IMR-90 (cell line): ENCODE measurements at regions not wholly inside any gene's neighbourhood (a gene's known extent, or its start where the extent isn't known, plus 50 kb on each side); places are given as distances from the start of the nearest gene placed in this dataset.

Experiments used
- ATAC-seq: fragments of 200-7000 bp; cut with Tn5 transposase; 2 replicates; pipeline ENCODE4 v1.9.1; 2020; ENCODE audit warnings: low read depth, mild to moderate bottlenecking, moderate library complexity
- BruUV-seq: library from RNA; stranded (reverse); fragments of 400-500 nt; replicated peaks from 2 replicates; lab custom pipeline; 2021; lab: Mats Ljungman, UMichigan
- CTCF ChIA-PET: fragments of 300-600 bp; formaldehyde crosslinking; extraction: SDS; loops from one replicate; lab custom pipeline; 2021; ENCODE audit warnings: antibody characterized with exemption; lab: Yijun Ruan, JAX
- POLR2A ChIA-PET: fragments of 300-600 bp; sonication (Branson Sonifier 250); formaldehyde crosslinking; loops from one replicate; lab custom pipeline; 2022; ENCODE audit warnings: antibody characterized with exemption; ENCODE audit not compliant: unreplicated experiment; lab: Charles Lee
- DNase-seq: peaks from one replicate; pipeline ENCODE4 v3.0.0; 2013
- H2AFZ ChIP-seq: replicated peaks from 2 replicates; pipeline ENCODE3; 2013; ENCODE audit warnings: low read length, mild to moderate bottlenecking; ENCODE audit not compliant: poor library complexity
- H2AK5ac ChIP-seq: 2 replicates; pipeline ENCODE4 v1.6.1; 2013; ENCODE audit warnings: low read depth, low read length, inconsistent platforms
- H2AK9ac ChIP-seq: replicated peaks from 2 replicates; pipeline ENCODE3; 2013; ENCODE audit warnings: mild to moderate bottlenecking, low read depth, low read length, moderate library complexity; ENCODE audit not compliant: poor library complexity
- H2BK120ac ChIP-seq: 2 replicates; pipeline ENCODE4 v1.6.1; 2013; ENCODE audit warnings: low read depth, low read length, inconsistent platforms
- H2BK15ac ChIP-seq: 3 replicates; pipeline ENCODE4 v1.6.1; 2013; ENCODE audit warnings: low read depth, low read length, inconsistent platforms
- H2BK20ac ChIP-seq: 2 replicates; pipeline ENCODE4 v1.6.1; 2013; ENCODE audit warnings: low read depth, mild to moderate bottlenecking, inconsistent platforms, low read length, moderate library complexity
- H2BK5ac ChIP-seq: 2 replicates; pipeline ENCODE4 v1.6.1; 2013; ENCODE audit warnings: mild to moderate bottlenecking, low read depth, low read length, inconsistent platforms; ENCODE audit not compliant: poor library complexity, severe bottlenecking
- H3K14ac ChIP-seq: replicated peaks from 2 replicates; pipeline ENCODE4 v1.6.1; 2013; ENCODE audit warnings: low read depth, low read length, inconsistent platforms
- H3K18ac ChIP-seq: 2 replicates; pipeline ENCODE4 v1.6.1; 2013; ENCODE audit warnings: low read depth, low read length, control low read depth
- H3K23ac ChIP-seq: 2 replicates; pipeline ENCODE4 v1.6.1; 2013; ENCODE audit warnings: low read depth, low read length, inconsistent platforms
- H3K27ac ChIP-seq: 2 replicates; pipeline ENCODE4 v1.5.1; 2013; ENCODE audit warnings: mild to moderate bottlenecking, control low read depth, low read length; ENCODE audit not compliant: insufficient read depth
- H3K27me3 ChIP-seq: 2 replicates; pipeline ENCODE4 v1.6.1; 2013; ENCODE audit warnings: low read length; ENCODE audit not compliant: control insufficient read depth, insufficient read depth
- H3K36me3 ChIP-seq: 2 replicates; pipeline ENCODE4 v1.6.1; 2013; ENCODE audit warnings: low read length, mixed read lengths; ENCODE audit not compliant: control insufficient read depth, insufficient read depth
- H3K4ac ChIP-seq: 2 replicates; pipeline ENCODE4 v1.6.1; 2013; ENCODE audit warnings: low read depth, low read length, inconsistent platforms
- H3K4me1 ChIP-seq: 2 replicates; pipeline ENCODE4 v1.6.1; 2013; ENCODE audit warnings: low read length, mixed read lengths; ENCODE audit not compliant: control insufficient read depth, insufficient read depth
- H3K4me2 ChIP-seq: 2 replicates; pipeline ENCODE4 v1.6.1; 2013; ENCODE audit warnings: low read depth, mild to moderate bottlenecking, control low read depth, low read length, moderate library complexity
- H3K4me3 ChIP-seq: 2 replicates; pipeline ENCODE4 v1.5.1; 2013; ENCODE audit warnings: low read depth, mild to moderate bottlenecking, control low read depth, low read length, moderate library complexity; ENCODE audit not compliant: insufficient read depth
- H3K56ac ChIP-seq: 2 replicates; pipeline ENCODE4 v1.6.1; 2013; ENCODE audit warnings: low read length, inconsistent platforms; ENCODE audit not compliant: insufficient read depth; ENCODE audit errors: extremely low read depth
- H3K79me1 ChIP-seq, 2 experiments: 2 replicates each; pipeline ENCODE4 v1.6.1; 2013; ENCODE audit warnings: low read length in 2 of 2, inconsistent platforms in 1 of 2, low read depth in 1 of 2
- H3K9ac ChIP-seq: 2 replicates; pipeline ENCODE4 v1.6.1; 2013; ENCODE audit warnings: low read depth, low read length, control low read depth
- H3K9me1 ChIP-seq: 2 replicates; pipeline ENCODE4 v1.6.1; 2013; ENCODE audit warnings: low read length, inconsistent platforms; ENCODE audit not compliant: insufficient read depth
- H3K9me3 ChIP-seq: 2 replicates; pipeline ENCODE4 v1.6.1; 2013; ENCODE audit warnings: low read length; ENCODE audit not compliant: control insufficient read depth, insufficient read depth
- H4K20me1 ChIP-seq: 2 replicates; pipeline ENCODE4 v1.6.1; 2013; ENCODE audit warnings: low read length, inconsistent platforms; ENCODE audit not compliant: insufficient read depth
- H4K5ac ChIP-seq: 2 replicates; pipeline ENCODE4 v1.6.1; 2013; ENCODE audit warnings: mild to moderate bottlenecking, low read depth, low read length, control low read depth
- H4K8ac ChIP-seq, 2 experiments: 2 replicates each; pipeline ENCODE4 v1.6.1; 2013; ENCODE audit warnings: low read depth in 2 of 2, low read length in 2 of 2, control low read depth in 1 of 2, inconsistent platforms in 1 of 2
- H4K91ac ChIP-seq: 2 replicates; pipeline ENCODE4 v1.6.1; 2013; ENCODE audit warnings: low read depth, low read length, inconsistent platforms; ENCODE audit not compliant: insufficient read depth
- BHLHE40 ChIP-seq: fragments of 150-350 bp; IDR thresholded peaks from 2 replicates; pipeline ENCODE4 v1.6.1; 2016; ENCODE audit warnings: mild to moderate bottlenecking, low read depth, low read length
- CEBPB ChIP-seq: IDR thresholded peaks from 2 replicates; pipeline ENCODE4 v1.6.1; 2012; ENCODE audit warnings: low read depth, low read length, improper control_type of control experiment
- CHD1 ChIP-seq: IDR thresholded peaks from 2 replicates; pipeline ENCODE4 v1.6.1; 2012; ENCODE audit warnings: low read depth, low read length, improper control_type of control experiment
- FOS ChIP-seq: fragments of 150-350 bp; IDR thresholded peaks from 2 replicates; pipeline ENCODE4 v1.6.1; 2016; ENCODE audit warnings: low read depth, low read length
- MAFK ChIP-seq: IDR thresholded peaks from 2 replicates; pipeline ENCODE4 v1.6.1; 2012; ENCODE audit warnings: low read depth, low read length, improper control_type of control experiment
- MAZ ChIP-seq: IDR thresholded peaks from 2 replicates; pipeline ENCODE4 v1.6.1; 2012; ENCODE audit warnings: low read depth, mild to moderate bottlenecking, low read length, improper control_type of control experiment, moderate library complexity, borderline replicate concordance
- MXI1 ChIP-seq: IDR thresholded peaks from 2 replicates; pipeline ENCODE4 v1.6.1; 2012; ENCODE audit warnings: low read depth, mild to moderate bottlenecking, low read length, moderate library complexity, borderline replicate concordance
- NFE2L2 ChIP-seq: fragments of 150-350 bp; IDR thresholded peaks from 2 replicates; pipeline ENCODE4 v1.6.1; 2016; ENCODE audit warnings: low read depth, mild to moderate bottlenecking, low read length
- POLR2A ChIP-seq: IDR thresholded peaks from 2 replicates; pipeline ENCODE4 v1.6.1; 2012; ENCODE audit warnings: mild to moderate bottlenecking, low read depth, low read length
- RAD21 ChIP-seq: IDR thresholded peaks from 2 replicates; pipeline ENCODE4 v1.6.1; 2012; ENCODE audit warnings: low read length, improper control_type of control experiment
- RCOR1 ChIP-seq: IDR thresholded peaks from 2 replicates; pipeline ENCODE4 v1.6.1; 2012; ENCODE audit warnings: mild to moderate bottlenecking, low read length, improper control_type of control experiment; ENCODE audit not compliant: insufficient replicate concordance
- RFX5 ChIP-seq: IDR thresholded peaks from 2 replicates; pipeline ENCODE4 v1.8.0; 2012; ENCODE audit warnings: low read depth, mild to moderate bottlenecking, low read length, moderate library complexity
- SMC3 ChIP-seq: fragments of 150-350 bp; IDR thresholded peaks from 2 replicates; pipeline ENCODE4 v1.6.1; 2016; ENCODE audit warnings: low read depth, mild to moderate bottlenecking, antibody characterized with exemption, low read length, moderate library complexity
- WGBS, 2 experiments: methylation state at CpG; one replicate each; pipeline versions ENCODE4 v1.1.5 to v1.1.7; 2013; ENCODE audit warnings: missing lambda C conversion rate in 2 of 2; ENCODE audit not compliant: insufficient read length in 1 of 2; ENCODE audit errors: extremely low coverage in 2 of 2; 5-methylcytosine and 5-hydroxymethylcytosine counted together
- dilution Hi-C: fragments of 300-500 bp; cut with HindIII; formaldehyde crosslinking; loops from one replicate; pipeline ENCODE4 v1.14.3; 2018; ENCODE audit warnings: low sequenced_read_pairs; ENCODE audit not compliant: unreplicated experiment
- in situ Hi-C: fragments of 300-500 bp; cut with MboI; formaldehyde crosslinking; loops from 3 replicates; pipeline ENCODE4 v1.14.3; 2019; ENCODE audit warnings: low sequenced_read_pairs, inconsistent platforms, mixed read lengths
- intact Hi-C: fragments of 100-400 bp; cut with micrococcal nuclease; formaldehyde crosslinking; loops from 2 replicates; pipeline ENCODE4 v1.10.0; 2022
- TF ChIP-seq, protein P1 (sequence below): conservative IDR thresholded peaks from 2 replicates; pipeline ENCODE4 v1.5.1; 2012; ENCODE audit warnings: mild to moderate bottlenecking, low read depth, low read length, improper control_type of control experiment
- TF ChIP-seq, protein P2 (sequence below): fragments of 150-350 bp; IDR thresholded peaks from 2 replicates; pipeline ENCODE4 v1.6.1; 2016; ENCODE audit warnings: low read depth, mild to moderate bottlenecking, low read length, moderate library complexity, borderline replicate concordance
- TF ChIP-seq, protein P3 (sequence below): fragments of 150-350 bp; IDR thresholded peaks from 2 replicates; pipeline ENCODE4 v1.6.1; 2017; ENCODE audit warnings: mild to moderate bottlenecking, antibody characterized with exemption, low read length, low read depth

DNA sequence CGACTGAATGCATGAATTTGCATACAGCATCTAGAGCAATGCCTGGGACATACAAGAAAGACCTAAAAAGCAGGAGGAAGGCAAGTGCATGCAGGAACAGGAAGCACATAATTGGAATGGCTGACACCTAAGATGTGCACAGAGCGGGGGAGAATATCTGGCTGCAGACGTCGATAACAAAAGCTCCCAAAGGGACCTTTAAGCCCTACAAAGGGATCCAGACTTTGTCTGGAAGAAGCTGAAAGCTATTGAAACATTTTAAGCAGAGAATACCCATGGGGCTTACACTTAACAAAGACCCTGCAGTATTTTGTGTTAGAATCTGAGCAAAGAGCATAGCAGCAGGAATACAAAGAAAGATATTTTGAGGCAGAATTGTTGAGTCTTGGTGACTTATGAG lies 107.4 kb upstream of the CLDN10 start:
- Histone ChIP-seq H3K27ac (no peak overlapping the region), H3K4me3 (no peak overlapping the region), H3K23ac (no peak overlapping the region), H4K91ac (no peak overlapping the region), H4K20me1 (no peaks in the 10 kb centered on the region), H2AK9ac (no peak overlapping the region), H3K9me3 (no peaks in the 10 kb centered on the region), H2BK15ac (no peak overlapping the region), H2AK5ac (no peak overlapping the region), H2AFZ (no peak overlapping the region), H3K14ac (no peak overlapping the region), H3K4me2 (no peak overlapping the region), H2BK120ac (no peak overlapping the region), H3K36me3 (no peaks in the 10 kb centered on the region), H3K27me3 (peaks cover 15% of the 10 kb centered on the region), H3K56ac (no peak overlapping the region), H2BK5ac (no peak overlapping the region), H3K9me1 (no peaks in the 10 kb centered on the region; the same call in 1 of the 2 replicates), H3K18ac (no peak overlapping the region), H2BK20ac (no peak overlapping the region), H4K5ac (no peak overlapping the region), H4K8ac (no peak overlapping the region), H3K9ac (no peak overlapping the region), H3K4ac (no peak overlapping the region), H3K4me1 (no peaks in the 10 kb centered on the region), H3K79me1 (no peaks in the 10 kb centered on the region)
- dilution Hi-C loops (no loop called here), intact Hi-C loops (no loop called here), in situ Hi-C loops (no loop called here)
- no TSS peak for BruUV-seq
- POLR2A ChIA-PET, result no interaction called here
- 33% methylated on average over 1 of the region's 4 CpGs; no CpG with 5 or more reads in 1 of the 2 experiments for WGBS, 2 experiments
- TF ChIP-seq BHLHE40, result no peak
- TF ChIP-seq, protein P1, sequence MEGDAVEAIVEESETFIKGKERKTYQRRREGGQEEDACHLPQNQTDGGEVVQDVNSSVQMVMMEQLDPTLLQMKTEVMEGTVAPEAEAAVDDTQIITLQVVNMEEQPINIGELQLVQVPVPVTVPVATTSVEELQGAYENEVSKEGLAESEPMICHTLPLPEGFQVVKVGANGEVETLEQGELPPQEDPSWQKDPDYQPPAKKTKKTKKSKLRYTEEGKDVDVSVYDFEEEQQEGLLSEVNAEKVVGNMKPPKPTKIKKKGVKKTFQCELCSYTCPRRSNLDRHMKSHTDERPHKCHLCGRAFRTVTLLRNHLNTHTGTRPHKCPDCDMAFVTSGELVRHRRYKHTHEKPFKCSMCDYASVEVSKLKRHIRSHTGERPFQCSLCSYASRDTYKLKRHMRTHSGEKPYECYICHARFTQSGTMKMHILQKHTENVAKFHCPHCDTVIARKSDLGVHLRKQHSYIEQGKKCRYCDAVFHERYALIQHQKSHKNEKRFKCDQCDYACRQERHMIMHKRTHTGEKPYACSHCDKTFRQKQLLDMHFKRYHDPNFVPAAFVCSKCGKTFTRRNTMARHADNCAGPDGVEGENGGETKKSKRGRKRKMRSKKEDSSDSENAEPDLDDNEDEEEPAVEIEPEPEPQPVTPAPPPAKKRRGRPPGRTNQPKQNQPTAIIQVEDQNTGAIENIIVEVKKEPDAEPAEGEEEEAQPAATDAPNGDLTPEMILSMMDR, result no peak
- TF ChIP-seq, protein P2, sequence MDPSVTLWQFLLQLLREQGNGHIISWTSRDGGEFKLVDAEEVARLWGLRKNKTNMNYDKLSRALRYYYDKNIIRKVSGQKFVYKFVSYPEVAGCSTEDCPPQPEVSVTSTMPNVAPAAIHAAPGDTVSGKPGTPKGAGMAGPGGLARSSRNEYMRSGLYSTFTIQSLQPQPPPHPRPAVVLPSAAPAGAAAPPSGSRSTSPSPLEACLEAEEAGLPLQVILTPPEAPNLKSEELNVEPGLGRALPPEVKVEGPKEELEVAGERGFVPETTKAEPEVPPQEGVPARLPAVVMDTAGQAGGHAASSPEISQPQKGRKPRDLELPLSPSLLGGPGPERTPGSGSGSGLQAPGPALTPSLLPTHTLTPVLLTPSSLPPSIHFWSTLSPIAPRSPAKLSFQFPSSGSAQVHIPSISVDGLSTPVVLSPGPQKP, result no peak
- no peak for TF ChIP-seq RAD21
- TF ChIP-seq MAZ, result no peak
- TF ChIP-seq CEBPB, result no peak
- TF ChIP-seq RCOR1, result no peak
- no peak for TF ChIP-seq SMC3
- TF ChIP-seq FOS, result no peak
- no peak for TF ChIP-seq POLR2A
- TF ChIP-seq MAFK, result no peak
- TF ChIP-seq, protein P3, sequence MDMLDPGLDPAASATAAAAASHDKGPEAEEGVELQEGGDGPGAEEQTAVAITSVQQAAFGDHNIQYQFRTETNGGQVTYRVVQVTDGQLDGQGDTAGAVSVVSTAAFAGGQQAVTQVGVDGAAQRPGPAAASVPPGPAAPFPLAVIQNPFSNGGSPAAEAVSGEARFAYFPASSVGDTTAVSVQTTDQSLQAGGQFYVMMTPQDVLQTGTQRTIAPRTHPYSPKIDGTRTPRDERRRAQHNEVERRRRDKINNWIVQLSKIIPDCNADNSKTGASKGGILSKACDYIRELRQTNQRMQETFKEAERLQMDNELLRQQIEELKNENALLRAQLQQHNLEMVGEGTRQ, result no peak
- no peak for TF ChIP-seq RFX5
- no peak for TF ChIP-seq NFE2L2
- TF ChIP-seq MXI1, result no peak
- TF ChIP-seq CHD1, result no peak
- CTCF ChIA-PET, result no interaction called here
- ATAC-seq (no peak), DNase-seq (no peak)
